ENCODE measurements at regions not wholly inside any gene's neighbourhood (a gene's known extent, or its start where the extent isn't known, plus 50 kb on each side); places are given as distances from the start of the nearest gene placed in this dataset.
"Not testable (repeated sequence)": the region's sequence is repeated elsewhere in the genome, so short reads cannot be mapped to it uniquely, and the experiment has no call there.

DNA sequence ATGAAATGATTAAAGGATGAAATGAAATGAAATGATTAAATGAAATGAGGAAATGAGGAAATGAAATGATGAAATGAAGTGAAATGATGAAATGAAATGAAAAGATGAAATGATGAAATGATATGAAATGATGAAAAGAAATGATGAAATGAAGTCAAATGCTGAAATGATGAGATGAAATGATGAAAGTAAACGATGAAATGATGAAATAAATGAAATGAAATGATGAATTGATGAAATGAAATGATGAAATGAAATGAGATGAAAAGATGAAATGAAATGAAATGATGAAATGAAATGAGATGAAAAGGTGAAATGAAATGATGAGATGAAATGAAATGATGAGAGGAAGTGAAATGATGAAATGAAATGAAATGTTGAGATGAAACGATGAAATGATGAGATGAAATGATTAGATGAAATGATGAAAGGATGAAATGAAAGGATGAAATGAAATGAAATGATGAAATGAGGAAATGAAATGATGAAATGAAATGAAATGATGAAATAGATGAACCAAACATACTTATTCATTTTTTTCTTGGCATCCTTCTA is 327.2 kb upstream of the WSB1 start:
- TF ChIP-seq, protein P1, sequence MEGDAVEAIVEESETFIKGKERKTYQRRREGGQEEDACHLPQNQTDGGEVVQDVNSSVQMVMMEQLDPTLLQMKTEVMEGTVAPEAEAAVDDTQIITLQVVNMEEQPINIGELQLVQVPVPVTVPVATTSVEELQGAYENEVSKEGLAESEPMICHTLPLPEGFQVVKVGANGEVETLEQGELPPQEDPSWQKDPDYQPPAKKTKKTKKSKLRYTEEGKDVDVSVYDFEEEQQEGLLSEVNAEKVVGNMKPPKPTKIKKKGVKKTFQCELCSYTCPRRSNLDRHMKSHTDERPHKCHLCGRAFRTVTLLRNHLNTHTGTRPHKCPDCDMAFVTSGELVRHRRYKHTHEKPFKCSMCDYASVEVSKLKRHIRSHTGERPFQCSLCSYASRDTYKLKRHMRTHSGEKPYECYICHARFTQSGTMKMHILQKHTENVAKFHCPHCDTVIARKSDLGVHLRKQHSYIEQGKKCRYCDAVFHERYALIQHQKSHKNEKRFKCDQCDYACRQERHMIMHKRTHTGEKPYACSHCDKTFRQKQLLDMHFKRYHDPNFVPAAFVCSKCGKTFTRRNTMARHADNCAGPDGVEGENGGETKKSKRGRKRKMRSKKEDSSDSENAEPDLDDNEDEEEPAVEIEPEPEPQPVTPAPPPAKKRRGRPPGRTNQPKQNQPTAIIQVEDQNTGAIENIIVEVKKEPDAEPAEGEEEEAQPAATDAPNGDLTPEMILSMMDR (IDR thresholded peaks at IDR 0.05): not testable (repeated sequence)
- not testable (repeated sequence) for TF ChIP-seq POLR2A (IDR thresholded peaks at IDR 0.05)
